Mesenchymal stem cell (in vitro differentiated cells and primary cell): ENCODE measurements at regions not wholly inside any gene's neighbourhood (a gene's known extent, or its start where the extent isn't known, plus 50 kb on each side); places are given as distances from the start of the nearest gene placed in this dataset.

Experiments used
- DNase-seq: peaks from one replicate; pipeline ENCODE4 v3.0.0-alpha.2; 2013
- H2AFZ ChIP-seq: one replicate; pipeline ENCODE4 v1.6.1; 2013; ENCODE audit warnings: low read depth, mild to moderate bottlenecking, control low read depth, inconsistent platforms, low read length, moderate library complexity
- H2AK5ac ChIP-seq: 2 replicates; pipeline ENCODE4 v1.6.1; 2013; ENCODE audit warnings: low read length, moderate library complexity, mild to moderate bottlenecking, inconsistent platforms; ENCODE audit not compliant: severe bottlenecking
- H2BK120ac ChIP-seq: one replicate; pipeline ENCODE4 v1.6.1; 2013; ENCODE audit warnings: low read depth, mild to moderate bottlenecking, inconsistent platforms, low read length, moderate library complexity
- H2BK12ac ChIP-seq, 2 experiments: one replicate each; pipeline ENCODE4 v1.6.1; 2013; ENCODE audit warnings: inconsistent platforms in 2 of 2, low read length in 2 of 2, mild to moderate bottlenecking in 2 of 2, moderate library complexity in 2 of 2, control low read depth in 1 of 2
- H2BK15ac ChIP-seq: one replicate; pipeline ENCODE4 v1.6.1; 2013; ENCODE audit warnings: mild to moderate bottlenecking, low read depth, inconsistent platforms; ENCODE audit not compliant: poor library complexity, severe bottlenecking
- H2BK5ac ChIP-seq: 2 replicates; pipeline ENCODE4 v1.6.1; 2013; ENCODE audit warnings: low read depth, mild to moderate bottlenecking, low read length, control low read depth, inconsistent platforms; ENCODE audit not compliant: poor library complexity, severe bottlenecking
- H3K14ac ChIP-seq, 2 experiments: one replicate each; pipeline ENCODE4 v1.6.1; 2013; ENCODE audit warnings: inconsistent platforms in 2 of 2, low read length in 2 of 2, control low read depth in 1 of 2, mild to moderate bottlenecking in 1 of 2, moderate library complexity in 1 of 2
- H3K18ac ChIP-seq, 2 experiments: one replicate each; pipeline ENCODE4 v1.6.1; 2013; ENCODE audit warnings: inconsistent platforms in 2 of 2, low read length in 2 of 2, control low read depth in 1 of 2, low read depth in 1 of 2, mild to moderate bottlenecking in 1 of 2
- H3K23ac ChIP-seq, 2 experiments: one replicate each; pipeline ENCODE4 v1.6.1; 2013; ENCODE audit warnings: inconsistent platforms in 2 of 2, low read length in 2 of 2, mild to moderate bottlenecking in 2 of 2, moderate library complexity in 2 of 2, control low read depth in 1 of 2
- H3K27ac ChIP-seq: 2 replicates; pipeline ENCODE4 v1.5.1; 2013; ENCODE audit warnings: mild to moderate bottlenecking, moderate library complexity, low read length, control low read depth, inconsistent platforms; ENCODE audit not compliant: poor library complexity, severe bottlenecking
- H3K27me3 ChIP-seq, 2 experiments: 2 replicates each; pipeline versions ENCODE4 v1.6.1 to v1.7.0; 2013; ENCODE audit warnings: low read length in 2 of 2, mild to moderate bottlenecking in 2 of 2, moderate library complexity in 2 of 2, control low read depth in 1 of 2, inconsistent platforms in 1 of 2; ENCODE audit not compliant: control insufficient read depth in 1 of 2, insufficient read depth in 1 of 2
- H3K36me3 ChIP-seq, 2 experiments: 2 replicates each; pipeline versions ENCODE4 v1.6.1 to v1.7.0; 2013; ENCODE audit warnings: low read length in 2 of 2, control low read depth in 1 of 2, inconsistent platforms in 1 of 2, low read depth in 1 of 2, mild to moderate bottlenecking in 1 of 2; ENCODE audit not compliant: insufficient read depth in 2 of 2, control insufficient read depth in 1 of 2
- H3K4ac ChIP-seq, 2 experiments: one replicate each; pipeline ENCODE4 v1.6.1; 2013; ENCODE audit warnings: inconsistent platforms in 2 of 2, low read length in 2 of 2, mild to moderate bottlenecking in 2 of 2, moderate library complexity in 2 of 2, control low read depth in 1 of 2, low read depth in 1 of 2
- H3K4me1 ChIP-seq: 2 replicates; pipeline ENCODE4 v1.6.1; 2013; ENCODE audit warnings: low read depth, low read length, control low read depth; ENCODE audit not compliant: control insufficient read depth, insufficient read depth
- H3K4me2 ChIP-seq: 2 replicates; pipeline ENCODE4 v1.6.1; 2013; ENCODE audit warnings: low read length, mild to moderate bottlenecking, inconsistent platforms; ENCODE audit not compliant: poor library complexity, severe bottlenecking
- H3K4me3 ChIP-seq, 2 experiments: 2 replicates each; pipeline versions ENCODE4 v1.5.1 to v1.7.0; 2013; ENCODE audit warnings: low read length in 2 of 2, mild to moderate bottlenecking in 2 of 2, control low read depth in 1 of 2, low read depth in 1 of 2; ENCODE audit not compliant: insufficient read depth in 1 of 2
- H3K79me1 ChIP-seq: replicated peaks from 2 replicates; pipeline ENCODE4 v1.6.1; 2013; ENCODE audit warnings: mild to moderate bottlenecking, control low read depth, low read length, inconsistent platforms; ENCODE audit not compliant: poor library complexity, severe bottlenecking
- H3K9ac ChIP-seq: 2 replicates; pipeline ENCODE4 v1.7.0; 2013; ENCODE audit warnings: mild to moderate bottlenecking, low read length, moderate library complexity
- H3K9me3 ChIP-seq: 2 replicates; pipeline ENCODE4 v1.7.0; 2013; ENCODE audit warnings: mild to moderate bottlenecking, low read length; ENCODE audit not compliant: control insufficient read depth
- H4K8ac ChIP-seq: one replicate; pipeline ENCODE4 v1.6.1; 2013; ENCODE audit warnings: inconsistent platforms, mild to moderate bottlenecking, low read length, moderate library complexity
- H4K91ac ChIP-seq: one replicate; pipeline ENCODE4 v1.6.1; 2013; ENCODE audit warnings: mild to moderate bottlenecking, low read length, inconsistent platforms
- WGBS: methylation state at CpG from one replicate; pipeline ENCODE4 v1.1.7; 2013; ENCODE audit warnings: mixed read lengths; 5-methylcytosine and 5-hydroxymethylcytosine counted together

- no peak overlapping the region for H4K91ac ChIP-seq
- H2AFZ ChIP-seq, result no peak overlapping the region
- H3K14ac ChIP-seq, result no peak overlapping the region
- WGBS, result 57% methylated on average over 3 of the region's 3 CpGs
- H3K23ac ChIP-seq, result no peak overlapping the region
- no peak overlapping the region for H3K4ac ChIP-seq
- H3K4me2 ChIP-seq, result no peak overlapping the region
- H3K18ac ChIP-seq, result no peak overlapping the region
- H2BK15ac ChIP-seq, result no peak overlapping the region
- H2BK12ac ChIP-seq, result no peak overlapping the region
- H2BK5ac ChIP-seq, result no peak overlapping the region
- H2BK120ac ChIP-seq, result no peak overlapping the region
- H3K4me1 ChIP-seq, result no peaks in the 10 kb centered on the region
- H3K9ac ChIP-seq, result no peak overlapping the region
- peaks cover 10% of the 10 kb centered on the region for H3K9me3 ChIP-seq
- H3K27ac ChIP-seq, result no peak overlapping the region
- H3K79me1 ChIP-seq, result no peaks in the 10 kb centered on the region
- no peak overlapping the region for H2AK5ac ChIP-seq
- H3K36me3 ChIP-seq, result no peaks in the 10 kb centered on the region
- no peak overlapping the region for H3K4me3 ChIP-seq
- DNase-seq, result no peak
- H3K27me3 ChIP-seq, result no peaks in the 10 kb centered on the region
- no peak overlapping the region for H4K8ac ChIP-seq
Measured at GRCh38 chr16:9534759-9535158, 443.3 kb downstream of the HAPSTR1 start.

- H2BK5ac ChIP-seq, result no peak overlapping the region
- WGBS, result 74% methylated on average over 3 of the region's 3 CpGs
- DNase-seq, result no peak
- no peak overlapping the region for H3K14ac ChIP-seq
- H4K8ac ChIP-seq, result no peak overlapping the region
- H2BK15ac ChIP-seq, result no peak overlapping the region
- no peak overlapping the region for H3K4me3 ChIP-seq
- no peak overlapping the region for H2BK120ac ChIP-seq
- H3K79me1 ChIP-seq, result no peaks in the 10 kb centered on the region
- H2AK5ac ChIP-seq, result no peak overlapping the region
- H3K4ac ChIP-seq, result no peak overlapping the region
- no peak overlapping the region for H3K27ac ChIP-seq
- no peak overlapping the region for H3K9ac ChIP-seq
- peaks cover 10% of the 10 kb centered on the region for H3K9me3 ChIP-seq
- no peaks in the 10 kb centered on the region for H3K4me1 ChIP-seq
- no peaks in the 10 kb centered on the region for H3K27me3 ChIP-seq
- H2AFZ ChIP-seq, result no peak overlapping the region
- no peak overlapping the region for H3K4me2 ChIP-seq
- no peak overlapping the region for H3K23ac ChIP-seq
- H4K91ac ChIP-seq, result no peak overlapping the region
- H2BK12ac ChIP-seq, result no peak overlapping the region
- H3K36me3 ChIP-seq, result no peaks in the 10 kb centered on the region
- H3K18ac ChIP-seq, result no peak overlapping the region
Measured at GRCh38 chr16:9536905-9537304, 445.5 kb downstream of the HAPSTR1 start.

GRCh38 chr16:9539346-9539745 is 447.9 kb downstream of the HAPSTR1 start:
- no peak overlapping the region for H3K14ac ChIP-seq
- H3K9me3 ChIP-seq, result peaks cover 10% of the 10 kb centered on the region
- H3K18ac ChIP-seq, result no peak overlapping the region
- no peak overlapping the region for H3K4ac ChIP-seq
- H2BK12ac ChIP-seq, result no peak overlapping the region
- H3K36me3 ChIP-seq, result no peaks in the 10 kb centered on the region
- no peak overlapping the region for H4K91ac ChIP-seq
- H2AFZ ChIP-seq, result no peak overlapping the region
- no peak overlapping the region for H3K27ac ChIP-seq
- H3K79me1 ChIP-seq, result no peaks in the 10 kb centered on the region
- DNase-seq, result no peak
- H3K27me3 ChIP-seq, result no peaks in the 10 kb centered on the region
- no peak overlapping the region for H3K23ac ChIP-seq
- no peak overlapping the region for H3K4me3 ChIP-seq
- H4K8ac ChIP-seq, result no peak overlapping the region
- H3K4me1 ChIP-seq, result no peaks in the 10 kb centered on the region
- no peak overlapping the region for H3K9ac ChIP-seq
- H2AK5ac ChIP-seq, result no peak overlapping the region
- H2BK15ac ChIP-seq, result no peak overlapping the region
- H2BK5ac ChIP-seq, result no peak overlapping the region
- 100% methylated on average over 1 of the region's 1 CpG for WGBS
- H2BK120ac ChIP-seq, result no peak overlapping the region
- H3K4me2 ChIP-seq, result no peak overlapping the region

- H3K79me1 ChIP-seq, result no peaks in the 10 kb centered on the region
- H2BK15ac ChIP-seq, result no peak overlapping the region
- no peak overlapping the region for H4K91ac ChIP-seq
- H3K4me1 ChIP-seq, result no peaks in the 10 kb centered on the region
- no peak overlapping the region for H3K9ac ChIP-seq
- H3K23ac ChIP-seq, result no peak overlapping the region
- no peaks in the 10 kb centered on the region for H3K27me3 ChIP-seq
- H2BK5ac ChIP-seq, result no peak overlapping the region
- no peaks in the 10 kb centered on the region for H3K36me3 ChIP-seq
- H3K27ac ChIP-seq, result no peak overlapping the region
- H3K4ac ChIP-seq, result no peak overlapping the region
- WGBS, result 83% methylated on average over 4 of the region's 5 CpGs
- no peak overlapping the region for H3K4me3 ChIP-seq
- H2BK120ac ChIP-seq, result no peak overlapping the region
- no peak overlapping the region for H4K8ac ChIP-seq
- H3K18ac ChIP-seq, result no peak overlapping the region
- no peak overlapping the region for H2AFZ ChIP-seq
- H3K14ac ChIP-seq, result no peak overlapping the region
- H2BK12ac ChIP-seq, result no peak overlapping the region
- no peak overlapping the region for H3K4me2 ChIP-seq
- no peak overlapping the region for H2AK5ac ChIP-seq
- DNase-seq, result no peak
- H3K9me3 ChIP-seq, result peaks cover 10% of the 10 kb centered on the region
Measured at GRCh38 chr16:9541723-9542122, 450.3 kb downstream of the HAPSTR1 start.
